CD8-positive, alpha-beta memory T cell (primary cell): ENCODE measurements at regions not wholly inside any gene's neighbourhood (a gene's known extent, or its start where the extent isn't known, plus 50 kb on each side); places are given as distances from the start of the nearest gene placed in this dataset.

Experiments used
- CTCF ChIA-PET: fragments of 350-600 bp; sonication (Branson Sonifier 250); formaldehyde crosslinking; loops from one replicate; lab custom pipeline; 2021; ENCODE audit warnings: antibody characterized with exemption; lab: Charles Lee
- POLR2A ChIA-PET: fragments of 350-600 bp; sonication (Branson Sonifier 250); formaldehyde crosslinking; loops from one replicate; lab custom pipeline; 2021; ENCODE audit warnings: antibody characterized with exemption; lab: Charles Lee
- DNase-seq, 5 donors: peaks; one replicate each; pipeline versions ENCODE4 v3.0.0 to v3.0.0-alpha.2; 2020 to 2022; ENCODE audit warnings: mixed read lengths in 1 of 5
- H3K27ac ChIP-seq: one replicate; pipeline ENCODE4 v1.7.0; 2013; ENCODE audit warnings: low read depth, mild to moderate bottlenecking, low read length, moderate library complexity
- H3K27me3 ChIP-seq: 2 replicates; pipeline ENCODE4 v1.7.0; 2013; ENCODE audit warnings: low read length, mild to moderate bottlenecking; ENCODE audit not compliant: insufficient read depth, poor library complexity, severe bottlenecking
- H3K36me3 ChIP-seq: 2 replicates; pipeline ENCODE4 v1.7.0; 2013; ENCODE audit warnings: mild to moderate bottlenecking, low read length, moderate library complexity; ENCODE audit not compliant: insufficient read depth
- H3K4me1 ChIP-seq: 2 replicates; pipeline ENCODE4 v1.7.0; 2013; ENCODE audit warnings: mild to moderate bottlenecking, low read length, moderate library complexity; ENCODE audit not compliant: insufficient read depth
- H3K4me3 ChIP-seq: 2 replicates; pipeline ENCODE4 v1.7.0; 2013; ENCODE audit warnings: mild to moderate bottlenecking, low read length
- H3K9me3 ChIP-seq: 2 replicates; pipeline ENCODE4 v1.7.0; 2013; ENCODE audit warnings: mild to moderate bottlenecking, low read length
- H3K27ac Mint-ChIP-seq, 8 donors: one replicate each; pipeline ENCODE4 v1.8.0; 2020 to 2021; ENCODE audit warnings: mixed read lengths in 8 of 8, mild to moderate bottlenecking in 6 of 8, inconsistent platforms in 3 of 8, moderate library complexity in 3 of 8
- H3K27me3 Mint-ChIP-seq, 2 donors: one replicate each; pipeline ENCODE4 v1.8.0; 2020 to 2021; ENCODE audit warnings: mixed read lengths in 2 of 2, mild to moderate bottlenecking in 1 of 2, moderate library complexity in 1 of 2
- H3K36me3 Mint-ChIP-seq, 3 donors: one replicate each; pipeline ENCODE4 v1.8.0; 2020 to 2021; ENCODE audit warnings: mixed read lengths in 3 of 3, inconsistent platforms in 1 of 3, mild to moderate bottlenecking in 1 of 3
- H3K4me1 Mint-ChIP-seq, 3 donors: one replicate each; pipeline ENCODE4 v1.8.0; 2020 to 2021; ENCODE audit warnings: mixed read lengths in 3 of 3, inconsistent platforms in 1 of 3, mild to moderate bottlenecking in 1 of 3
- H3K4me3 Mint-ChIP-seq, 7 donors: one replicate each; pipeline ENCODE4 v1.8.0; 2020 to 2021; ENCODE audit warnings: mixed read lengths in 7 of 7, mild to moderate bottlenecking in 6 of 7, moderate library complexity in 4 of 7, inconsistent platforms in 2 of 7
- H3K9me3 Mint-ChIP-seq, 5 donors: one replicate each; pipeline ENCODE4 v1.8.0; 2020 to 2022; ENCODE audit warnings: mixed read lengths in 5 of 5, mild to moderate bottlenecking in 3 of 5, moderate library complexity in 2 of 5, inconsistent platforms in 1 of 5

DNA sequence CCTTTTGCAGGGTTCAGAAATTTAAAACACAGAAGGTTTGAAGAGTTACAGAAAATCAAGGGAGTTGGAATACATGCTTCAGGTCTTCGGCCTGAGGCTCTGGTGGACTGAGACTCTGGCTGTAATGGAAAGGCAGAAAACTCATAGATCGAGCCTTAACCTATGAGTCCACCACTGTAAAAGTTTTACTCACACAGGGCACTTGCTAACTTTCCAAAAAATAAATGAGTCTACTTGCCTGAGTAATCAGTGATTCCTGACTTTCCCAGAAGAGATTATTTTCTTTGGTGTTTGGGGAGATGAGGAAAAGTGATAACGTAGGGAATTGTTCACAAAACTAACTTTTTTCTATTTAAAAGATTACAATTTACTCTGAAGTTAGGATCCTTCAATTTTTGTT lies 108.0 kb downstream of the MBL2 start:
- Histone ChIP-seq H3K36me3 (no peaks in the 10 kb centered on the region), H3K27ac (no peak overlapping the region), H3K9me3 (no peaks in the 10 kb centered on the region), H3K4me1 (no peaks in the 10 kb centered on the region), H3K4me3 (no peak overlapping the region), H3K27me3 (no peaks in the 10 kb centered on the region)
- no peak overlapping the region for H3K27ac Mint-ChIP-seq
- H3K36me3 Mint-ChIP-seq: peaks cover 0 to 5% (median 0%) of the 10 kb centered on the region in 3 donors
- CTCF ChIA-PET: no interaction called here
- H3K9me3 Mint-ChIP-seq: peaks cover 8 to 34% (median 16%) of the 10 kb centered on the region in 5 donors
- no peaks in the 10 kb centered on the region for H3K27me3 Mint-ChIP-seq
- H3K4me1 Mint-ChIP-seq: no peaks in the 10 kb centered on the region
- POLR2A ChIA-PET: no interaction called here
- H3K4me3 Mint-ChIP-seq: no peak overlapping the region
- no peak for DNase-seq

DNA sequence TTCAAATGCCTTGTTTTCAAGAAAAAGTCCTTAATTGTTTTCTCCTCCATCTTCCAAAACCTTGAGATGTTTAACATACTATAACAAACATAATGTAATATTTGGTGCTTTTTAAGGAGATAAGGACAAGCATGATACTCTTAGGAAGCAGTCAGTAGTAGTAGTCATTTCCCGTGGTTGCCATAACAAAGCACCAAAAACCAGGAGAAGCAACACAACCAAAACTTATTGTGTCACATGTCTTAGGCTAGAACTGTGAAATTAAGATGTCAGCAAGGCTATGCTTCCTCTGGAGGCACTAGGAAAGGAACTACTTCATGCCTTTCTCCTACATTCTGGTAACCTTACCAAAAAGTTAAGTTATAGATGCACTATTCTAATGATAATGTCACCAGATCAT lies 106.8 kb downstream of the MBL2 start:
- H3K9me3 Mint-ChIP-seq: peaks cover 6 to 30% (median 17%) of the 10 kb centered on the region in 5 donors
- peaks cover 0 to 2% of the 10 kb centered on the region in 2 donors for H3K27me3 Mint-ChIP-seq
- no peaks in the 10 kb centered on the region for H3K9me3 ChIP-seq
- no peak for DNase-seq
- H3K4me1 Mint-ChIP-seq: no peaks in the 10 kb centered on the region
- H3K4me3 ChIP-seq: no peak overlapping the region
- H3K27me3 ChIP-seq: no peaks in the 10 kb centered on the region
- CTCF ChIA-PET: no interaction called here
- H3K27ac Mint-ChIP-seq: no peak overlapping the region
- H3K36me3 ChIP-seq: no peaks in the 10 kb centered on the region
- H3K27ac ChIP-seq: no peak overlapping the region
- H3K4me1 ChIP-seq: no peaks in the 10 kb centered on the region
- H3K36me3 Mint-ChIP-seq: no peaks in the 10 kb centered on the region
- POLR2A ChIA-PET: no interaction called here
- H3K4me3 Mint-ChIP-seq: no peak overlapping the region

DNA sequence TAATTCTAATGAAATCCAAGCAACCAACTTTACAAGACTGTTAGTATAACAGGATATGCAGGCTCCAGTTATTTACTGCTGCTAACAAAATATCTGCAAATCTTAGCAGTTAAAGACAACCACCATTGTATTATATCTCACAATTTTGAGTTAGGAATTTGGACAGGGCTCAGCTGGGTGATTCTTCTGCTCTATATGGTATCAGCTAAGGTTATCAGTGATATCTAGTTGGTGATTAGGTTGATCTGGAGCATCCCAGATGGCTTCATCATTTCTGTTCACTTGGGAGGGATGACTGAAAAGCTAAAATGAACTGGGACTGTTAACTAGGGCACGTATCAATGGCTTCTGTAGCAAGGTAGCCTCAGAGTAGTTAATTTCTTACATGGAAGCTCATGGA lies 105.7 kb downstream of the MBL2 start:
- Histone ChIP-seq H3K36me3 (no peaks in the 10 kb centered on the region), H3K27ac (no peak overlapping the region), H3K27me3 (no peaks in the 10 kb centered on the region), H3K4me1 (no peaks in the 10 kb centered on the region), H3K4me3 (no peak overlapping the region), H3K9me3 (no peaks in the 10 kb centered on the region)
- H3K9me3 Mint-ChIP-seq: peaks cover 6 to 35% (median 17%) of the 10 kb centered on the region in 5 donors
- ChIA-PET CTCF (no interaction called here), POLR2A (no interaction called here)
- H3K4me1 Mint-ChIP-seq: no peaks in the 10 kb centered on the region
- no peak overlapping the region for H3K4me3 Mint-ChIP-seq
- H3K27ac Mint-ChIP-seq: no peak overlapping the region
- H3K27me3 Mint-ChIP-seq: peaks cover 0 to 2% of the 10 kb centered on the region in 2 donors
- no peaks in the 10 kb centered on the region for H3K36me3 Mint-ChIP-seq
- DNase-seq: no peak

DNA sequence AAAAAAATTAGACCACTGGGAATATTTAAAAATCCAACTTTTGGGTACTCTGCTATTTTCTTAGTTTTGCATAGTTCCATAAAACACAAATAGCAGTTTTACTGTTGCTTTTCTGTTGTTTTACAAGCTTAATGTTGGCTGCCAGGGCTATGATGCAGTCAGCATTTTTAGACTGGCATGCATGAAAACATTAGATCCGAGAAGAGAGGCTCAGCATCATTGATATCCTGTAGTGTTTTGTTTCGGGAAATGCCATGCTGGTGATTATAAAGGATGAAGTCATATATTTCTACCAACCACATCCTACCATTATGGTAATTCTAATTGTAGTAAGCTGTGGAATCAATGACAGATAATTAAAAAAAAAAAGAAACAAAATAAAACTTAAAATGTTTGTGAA lies 104.6 kb downstream of the MBL2 start:
- Histone ChIP-seq H3K27me3 (no peaks in the 10 kb centered on the region), H3K27ac (no peak overlapping the region), H3K36me3 (no peaks in the 10 kb centered on the region), H3K4me3 (no peak overlapping the region), H3K4me1 (no peaks in the 10 kb centered on the region), H3K9me3 (no peaks in the 10 kb centered on the region)
- no peak for DNase-seq
- H3K27ac Mint-ChIP-seq: no peak overlapping the region
- H3K36me3 Mint-ChIP-seq: no peaks in the 10 kb centered on the region
- POLR2A ChIA-PET: no interaction called here
- no peaks in the 10 kb centered on the region for H3K4me1 Mint-ChIP-seq
- peaks cover 0 to 2% of the 10 kb centered on the region in 2 donors for H3K27me3 Mint-ChIP-seq
- CTCF ChIA-PET: no interaction called here
- peaks cover 6 to 38% (median 18%) of the 10 kb centered on the region in 5 donors for H3K9me3 Mint-ChIP-seq
- H3K4me3 Mint-ChIP-seq: no peak overlapping the region

DNA sequence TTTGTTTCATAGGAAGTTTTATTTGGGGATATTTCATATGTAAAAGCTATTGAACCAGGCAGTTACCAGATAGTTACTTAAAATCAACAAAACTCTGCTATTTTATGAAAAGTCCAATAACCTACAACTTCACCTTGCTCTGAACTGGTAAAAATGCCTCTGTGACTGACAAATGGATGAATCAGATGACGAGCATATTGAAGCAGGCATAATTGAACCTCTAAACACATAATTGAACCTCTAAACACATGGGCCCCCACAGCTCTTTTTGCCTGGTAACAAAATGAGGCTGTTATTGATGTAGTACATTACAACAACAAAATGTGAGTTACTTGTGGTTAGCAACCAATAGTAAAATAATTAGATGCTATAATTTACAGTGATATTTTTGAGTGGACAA lies 99.7 kb downstream of the MBL2 start:
- ChIA-PET CTCF (no interaction called here), POLR2A (no interaction called here)
- Mint-ChIP-seq H3K9me3 (peaks cover 3 to 18% (median 6%) of the 10 kb centered on the region in 5 donors), H3K4me1 (no peaks in the 10 kb centered on the region), H3K27ac (no peak overlapping the region), H3K4me3 (no peak overlapping the region), H3K36me3 (no peaks in the 10 kb centered on the region), H3K27me3 (peaks cover 0 to 2% of the 10 kb centered on the region in 2 donors)
- no peaks in the 10 kb centered on the region for H3K4me1 ChIP-seq
- DNase-seq: no peak
- H3K4me3 ChIP-seq: no peak overlapping the region
- no peaks in the 10 kb centered on the region for H3K36me3 ChIP-seq
- H3K27me3 ChIP-seq: no peaks in the 10 kb centered on the region
- H3K27ac ChIP-seq: no peak overlapping the region
- H3K9me3 ChIP-seq: no peaks in the 10 kb centered on the region

DNA sequence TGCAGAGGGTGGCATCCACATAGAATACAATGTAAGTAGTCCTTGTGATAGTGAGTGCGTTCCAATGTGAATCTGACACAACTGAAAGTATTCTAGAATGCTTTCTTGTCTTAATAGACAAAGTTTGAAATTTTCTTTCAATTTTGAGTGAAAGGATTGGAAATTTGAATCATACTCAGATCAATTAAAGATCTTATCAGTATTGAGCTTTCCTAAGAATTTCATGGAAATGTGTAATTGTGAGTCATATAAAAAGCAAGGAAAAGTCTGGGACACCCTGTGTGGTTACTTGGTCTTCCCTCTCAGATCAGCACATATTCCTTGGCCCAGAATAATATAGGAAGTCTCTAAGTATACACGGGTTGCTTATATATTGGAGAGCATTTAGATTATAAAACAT lies 99.1 kb downstream of the MBL2 start:
- no peaks in the 10 kb centered on the region for H3K36me3 ChIP-seq
- peaks cover 0 to 2% of the 10 kb centered on the region in 2 donors for H3K27me3 Mint-ChIP-seq
- no peak overlapping the region for H3K27ac Mint-ChIP-seq
- H3K36me3 Mint-ChIP-seq: no peaks in the 10 kb centered on the region
- H3K4me1 Mint-ChIP-seq: no peaks in the 10 kb centered on the region
- no peak overlapping the region for H3K4me3 ChIP-seq
- ChIA-PET POLR2A (no interaction called here), CTCF (no interaction called here)
- DNase-seq: no peak
- H3K27ac ChIP-seq: no peak overlapping the region
- H3K4me3 Mint-ChIP-seq: no peak overlapping the region
- peaks cover 3 to 18% (median 6%) of the 10 kb centered on the region in 5 donors for H3K9me3 Mint-ChIP-seq
- no peaks in the 10 kb centered on the region for H3K9me3 ChIP-seq
- H3K4me1 ChIP-seq: no peaks in the 10 kb centered on the region
- no peaks in the 10 kb centered on the region for H3K27me3 ChIP-seq

DNA sequence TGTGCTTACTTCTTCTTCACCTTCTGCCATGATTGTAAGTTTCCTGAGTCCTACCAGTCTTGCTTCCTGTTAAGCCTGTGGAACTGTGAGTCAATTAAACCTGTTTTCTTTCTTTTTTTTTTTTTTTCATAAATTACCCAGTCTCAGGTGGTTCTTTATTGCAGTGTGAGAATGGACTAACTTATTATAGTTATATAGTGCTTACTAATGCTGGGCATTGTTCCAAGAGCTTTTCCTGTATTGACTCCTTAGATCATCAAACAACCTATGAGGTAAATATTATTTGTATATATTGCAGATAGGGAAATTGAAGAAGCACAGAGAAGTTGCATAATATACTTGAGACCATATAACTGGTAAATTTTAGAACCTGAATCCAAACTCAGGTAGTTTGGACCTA lies 98.1 kb downstream of the MBL2 start:
- Mint-ChIP-seq H3K4me3 (no peak overlapping the region), H3K36me3 (no peaks in the 10 kb centered on the region)
- POLR2A ChIA-PET: no interaction called here

DNA sequence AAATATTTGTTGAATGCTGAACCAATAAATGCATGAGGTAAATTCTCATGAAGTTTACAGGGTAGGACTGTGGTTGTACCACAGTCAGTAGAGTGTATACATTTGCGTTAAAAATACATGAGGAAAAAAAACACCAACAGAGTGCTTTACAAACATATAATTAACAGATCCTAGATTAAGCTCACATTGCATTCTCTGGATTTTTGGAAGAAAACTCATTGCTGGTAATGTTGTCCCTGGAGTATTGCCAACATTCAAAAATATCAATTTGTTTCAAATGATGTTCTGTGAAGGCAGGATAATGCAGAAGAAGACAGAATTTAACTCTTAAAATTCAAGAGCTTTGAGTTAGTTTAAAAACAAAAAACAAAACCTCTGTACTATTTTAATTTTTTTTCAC lies 95.5 kb downstream of the MBL2 start:
- Histone ChIP-seq H3K36me3 (no peaks in the 10 kb centered on the region), H3K4me3 (no peak overlapping the region), H3K27me3 (no peaks in the 10 kb centered on the region), H3K9me3 (no peaks in the 10 kb centered on the region), H3K27ac (no peak overlapping the region), H3K4me1 (no peaks in the 10 kb centered on the region)
- CTCF ChIA-PET: no interaction called here
- POLR2A ChIA-PET: no interaction called here
- no peaks in the 10 kb centered on the region for H3K36me3 Mint-ChIP-seq
- H3K4me3 Mint-ChIP-seq: no peak overlapping the region
- H3K27ac Mint-ChIP-seq: no peak overlapping the region
- no peaks in the 10 kb centered on the region for H3K4me1 Mint-ChIP-seq
- no peaks in the 10 kb centered on the region for H3K27me3 Mint-ChIP-seq
- DNase-seq: no peak
- peaks cover 4 to 12% (median 5%) of the 10 kb centered on the region in 5 donors for H3K9me3 Mint-ChIP-seq

More for the DNA sequence above, 98.1 kb downstream of the MBL2 start:
- no peak overlapping the region for H3K27ac Mint-ChIP-seq
- no peaks in the 10 kb centered on the region for H3K9me3 ChIP-seq
- H3K27me3 ChIP-seq: no peaks in the 10 kb centered on the region
- H3K4me1 Mint-ChIP-seq: no peaks in the 10 kb centered on the region
- no peaks in the 10 kb centered on the region for H3K36me3 ChIP-seq
- CTCF ChIA-PET: no interaction called here
- peaks cover 3 to 18% (median 6%) of the 10 kb centered on the region in 5 donors for H3K9me3 Mint-ChIP-seq
- H3K4me3 ChIP-seq: no peak overlapping the region
- DNase-seq: no peak
- no peaks in the 10 kb centered on the region for H3K4me1 ChIP-seq
- H3K27me3 Mint-ChIP-seq: peaks cover 0 to 2% of the 10 kb centered on the region in 2 donors
- no peak overlapping the region for H3K27ac ChIP-seq

DNA sequence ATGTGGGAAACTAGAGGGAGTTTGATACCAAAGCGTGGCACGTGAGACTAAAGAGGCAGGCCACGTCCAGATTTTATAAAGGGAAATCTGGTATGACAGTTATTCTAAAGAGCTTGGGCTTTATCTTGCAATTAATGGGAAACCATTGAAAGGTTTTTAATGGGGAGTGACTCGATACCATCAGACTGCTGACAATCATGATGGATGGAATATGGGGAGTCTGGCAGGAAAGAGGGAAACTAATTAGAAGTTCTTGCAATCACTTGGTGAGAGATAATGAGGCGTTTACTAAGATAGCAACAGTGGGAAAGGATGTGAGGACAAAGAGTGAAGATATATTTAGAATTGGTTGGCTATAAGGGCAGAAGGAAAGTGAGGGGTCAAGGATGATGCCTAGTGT lies 94.0 kb downstream of the MBL2 start:
- CTCF ChIA-PET: no interaction called here

More for the DNA sequence above, 94.0 kb downstream of the MBL2 start:
- H3K27me3 Mint-ChIP-seq: no peaks in the 10 kb centered on the region
- H3K9me3 Mint-ChIP-seq: peaks cover 2 to 8% (median 5%) of the 10 kb centered on the region in 5 donors
- no peak overlapping the region for H3K4me3 Mint-ChIP-seq
- no peaks in the 10 kb centered on the region for H3K4me1 ChIP-seq
- no peak overlapping the region for H3K27ac ChIP-seq
- H3K27ac Mint-ChIP-seq: no peak overlapping the region
- no peaks in the 10 kb centered on the region for H3K27me3 ChIP-seq
- no peaks in the 10 kb centered on the region for H3K36me3 Mint-ChIP-seq
- H3K4me1 Mint-ChIP-seq: no peaks in the 10 kb centered on the region
- no peak for DNase-seq
- no peaks in the 10 kb centered on the region for H3K36me3 ChIP-seq
- H3K4me3 ChIP-seq: no peak overlapping the region
- no peaks in the 10 kb centered on the region for H3K9me3 ChIP-seq
- POLR2A ChIA-PET: no interaction called here
